ENCODE measurements at regions not wholly inside any gene's neighbourhood (a gene's known extent, or its start where the extent isn't known, plus 50 kb on each side); places are given as distances from the start of the nearest gene placed in this dataset.

GRCh38 chr18:44495151-44495550 is 185.5 kb upstream of the SETBP1 start:
- Histone ChIP-seq H3K79me2 (ENCODE audit: insufficient read depth, low read length) (no peaks in the 10 kb centered on the region), H3K27me3 (ENCODE audit: insufficient read depth, low read length) (no peaks in the 10 kb centered on the region), H3K9me2 (ENCODE audit: insufficient read depth) (no peaks in the 10 kb centered on the region), H4K20me1 (ENCODE audit: insufficient read depth) (no peaks in the 10 kb centered on the region), H3K27ac (ENCODE audit: low read depth, low read length) (no peak overlapping the region), H3K4me3 (replicated peaks in 1 of 2; ENCODE audit: low read depth in 1 of 2, low read length in 2 of 2) (no peak overlapping the region), H2AFZ (ENCODE audit: low read depth, low read length, poor library complexity, severe bottlenecking) (no peak overlapping the region), H3K9ac (ENCODE audit: low read length) (no peak overlapping the region), H3K4me1 (ENCODE audit: control insufficient read depth in 1 of 2, insufficient read depth in 2 of 2, low read length in 2 of 2) (no peaks in the 10 kb centered on the region), H3K4me2 (ENCODE audit: low read length) (no peak overlapping the region), H3K36me3 (ENCODE audit: control insufficient read depth in 1 of 2, insufficient read depth in 2 of 2, low read length in 2 of 2) (no peaks in the 10 kb centered on the region), H3K9me3 (ENCODE audit: control insufficient read depth in 1 of 2, insufficient read depth in 1 of 2, low read depth in 1 of 2, low read length in 2 of 2) (peaks cover 10 to 15% of the 10 kb centered on the region in 2 experiments; a peak in 2 of 4 replicates)
- TF ChIP-seq, protein P1, sequence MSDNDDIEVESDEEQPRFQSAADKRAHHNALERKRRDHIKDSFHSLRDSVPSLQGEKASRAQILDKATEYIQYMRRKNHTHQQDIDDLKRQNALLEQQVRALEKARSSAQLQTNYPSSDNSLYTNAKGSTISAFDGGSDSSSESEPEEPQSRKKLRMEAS (IDR thresholded peaks at IDR 0.05), result no peak
- TF ChIP-seq ZFX (IDR thresholded peaks at IDR 0.05) (no peak), ZNF274 (IDR thresholded peaks at IDR 0.05; ENCODE audit: low read depth, low read length) (no peak), CEBPB (IDR thresholded peaks at IDR 0.05; ENCODE audit: low read depth) (no peak), SRF (IDR thresholded peaks at IDR 0.05; ENCODE audit: low read depth) (no peak), ELF1 (IDR thresholded peaks at IDR 0.05; ENCODE audit: borderline replicate concordance, low read depth) (no peak), SP1 (IDR thresholded peaks at IDR 0.05; ENCODE audit: low read depth) (no peak), ATF3 (IDR thresholded peaks at IDR 0.05) (no peak), POLR2AphosphoS5 (IDR thresholded peaks at IDR 0.05; ENCODE audit: low read depth, low read length) (no peak), CBX3 (IDR thresholded peaks at IDR 0.05; ENCODE audit: low read depth) (no peak), YY1 (IDR thresholded peaks at IDR 0.05; ENCODE audit: extremely low read depth, insufficient replicate concordance, low read depth, low read length) (no peak), TCF7L2 (IDR thresholded peaks at IDR 0.05; ENCODE audit: borderline replicate concordance, extremely low read depth, insufficient read depth, insufficient read length) (no peak), FOSL1 (IDR thresholded peaks at IDR 0.05; ENCODE audit: low read depth) (no peak), RAD21 (IDR thresholded peaks at IDR 0.05; ENCODE audit: low read depth) (no peak)
- TF ChIP-seq, protein P2, sequence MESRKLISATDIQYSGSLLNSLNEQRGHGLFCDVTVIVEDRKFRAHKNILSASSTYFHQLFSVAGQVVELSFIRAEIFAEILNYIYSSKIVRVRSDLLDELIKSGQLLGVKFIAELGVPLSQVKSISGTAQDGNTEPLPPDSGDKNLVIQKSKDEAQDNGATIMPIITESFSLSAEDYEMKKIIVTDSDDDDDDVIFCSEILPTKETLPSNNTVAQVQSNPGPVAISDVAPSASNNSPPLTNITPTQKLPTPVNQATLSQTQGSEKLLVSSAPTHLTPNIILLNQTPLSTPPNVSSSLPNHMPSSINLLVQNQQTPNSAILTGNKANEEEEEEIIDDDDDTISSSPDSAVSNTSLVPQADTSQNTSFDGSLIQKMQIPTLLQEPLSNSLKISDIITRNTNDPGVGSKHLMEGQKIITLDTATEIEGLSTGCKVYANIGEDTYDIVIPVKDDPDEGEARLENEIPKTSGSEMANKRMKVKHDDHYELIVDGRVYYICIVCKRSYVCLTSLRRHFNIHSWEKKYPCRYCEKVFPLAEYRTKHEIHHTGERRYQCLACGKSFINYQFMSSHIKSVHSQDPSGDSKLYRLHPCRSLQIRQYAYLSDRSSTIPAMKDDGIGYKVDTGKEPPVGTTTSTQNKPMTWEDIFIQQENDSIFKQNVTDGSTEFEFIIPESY (IDR thresholded peaks at IDR 0.05; ENCODE audit: extremely low read depth, insufficient replicate concordance, low read length), result no peak
- TF ChIP-seq, protein P3, sequence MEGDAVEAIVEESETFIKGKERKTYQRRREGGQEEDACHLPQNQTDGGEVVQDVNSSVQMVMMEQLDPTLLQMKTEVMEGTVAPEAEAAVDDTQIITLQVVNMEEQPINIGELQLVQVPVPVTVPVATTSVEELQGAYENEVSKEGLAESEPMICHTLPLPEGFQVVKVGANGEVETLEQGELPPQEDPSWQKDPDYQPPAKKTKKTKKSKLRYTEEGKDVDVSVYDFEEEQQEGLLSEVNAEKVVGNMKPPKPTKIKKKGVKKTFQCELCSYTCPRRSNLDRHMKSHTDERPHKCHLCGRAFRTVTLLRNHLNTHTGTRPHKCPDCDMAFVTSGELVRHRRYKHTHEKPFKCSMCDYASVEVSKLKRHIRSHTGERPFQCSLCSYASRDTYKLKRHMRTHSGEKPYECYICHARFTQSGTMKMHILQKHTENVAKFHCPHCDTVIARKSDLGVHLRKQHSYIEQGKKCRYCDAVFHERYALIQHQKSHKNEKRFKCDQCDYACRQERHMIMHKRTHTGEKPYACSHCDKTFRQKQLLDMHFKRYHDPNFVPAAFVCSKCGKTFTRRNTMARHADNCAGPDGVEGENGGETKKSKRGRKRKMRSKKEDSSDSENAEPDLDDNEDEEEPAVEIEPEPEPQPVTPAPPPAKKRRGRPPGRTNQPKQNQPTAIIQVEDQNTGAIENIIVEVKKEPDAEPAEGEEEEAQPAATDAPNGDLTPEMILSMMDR (IDR thresholded peaks at IDR 0.05 in 2 of 3, conservative IDR thresholded peaks at IDR 0.05 in 1 of 3; ENCODE audit: borderline replicate concordance in 1 of 3, insufficient read depth in 1 of 3, low read depth in 2 of 3, low read length in 2 of 3), result no peak
- no TSS peak for BruUV-seq (replicated peaks)
- intact Hi-C loops (cut with micrococcal nuclease), result no loop called here
- ChIA-PET RAD21 (ENCODE audit: low non-redundant PET in 1 of 2, low total read pairs in 2 of 2, uncharacterized antibody in 2 of 2, unreplicated experiment in 2 of 2) (no interaction called here), POLR2A (no interaction called here), CTCF (no interaction called here)
- DNase-seq (ENCODE audit: low read depth, low spot score), result no peak
- no peak for ATAC-seq

All from HCT116 (cell line).